WTC11 (cell line): ENCODE measurements at regions not wholly inside any gene's neighbourhood (a gene's known extent, or its start where the extent isn't known, plus 50 kb on each side); places are given as distances from the start of the nearest gene placed in this dataset.

Experiments used
- CBFB ChIP-seq: sonication (generic); formaldehyde crosslinking; IDR thresholded peaks from 2 replicates; pipeline ENCODE4 v1.8.1; 2022; ENCODE audit warnings: mild to moderate bottlenecking, low read depth, missing genetic modification reagents
- FOXJ3 ChIP-seq: sonication (generic); formaldehyde crosslinking; IDR thresholded peaks from 2 replicates; pipeline ENCODE4 v1.9.0; 2021; ENCODE audit warnings: missing genetic modification reagents, mild to moderate bottlenecking, borderline replicate concordance
- NFE2L1 ChIP-seq: sonication (generic); formaldehyde crosslinking; IDR thresholded peaks from 2 replicates; pipeline ENCODE4 v1.8.1; 2023; ENCODE audit warnings: missing genetic modification reagents
- SMAD3 ChIP-seq: sonication (generic); formaldehyde crosslinking; IDR thresholded peaks from 2 replicates; pipeline ENCODE4 v1.8.0; 2022; ENCODE audit warnings: missing genetic modification reagents, mild to moderate bottlenecking, borderline replicate concordance
- TP53 ChIP-seq: sonication (generic); formaldehyde crosslinking; IDR thresholded peaks from 2 replicates; pipeline ENCODE4 v1.8.1; 2023; ENCODE audit warnings: mild to moderate bottlenecking, missing genetic modification reagents
- TF ChIP-seq, protein P1 (sequence below): sonication (generic); formaldehyde crosslinking; IDR thresholded peaks from 2 replicates; pipeline ENCODE4 v1.8.1; 2022; ENCODE audit warnings: low read depth, missing genetic modification reagents, borderline replicate concordance
- TF ChIP-seq, protein P2 (sequence below): fragments of 200-600 bp; IDR thresholded peaks from 2 replicates; pipeline ENCODE4 v1.8.0; 2022; ENCODE audit warnings: antibody characterized with exemption
- TF ChIP-seq, protein P3 (sequence below): sonication (generic); formaldehyde crosslinking; conservative IDR thresholded peaks from 2 replicates; pipeline ENCODE4 v1.8.1; 2023; ENCODE audit warnings: mild to moderate bottlenecking, low read depth, missing genetic modification reagents, moderate library complexity
- TF ChIP-seq, protein P4 (sequence below): sonication (generic); formaldehyde crosslinking; IDR thresholded peaks from 2 replicates; pipeline ENCODE4 v1.8.1; 2022; ENCODE audit warnings: mild to moderate bottlenecking, moderate library complexity, missing genetic modification reagents

DNA sequence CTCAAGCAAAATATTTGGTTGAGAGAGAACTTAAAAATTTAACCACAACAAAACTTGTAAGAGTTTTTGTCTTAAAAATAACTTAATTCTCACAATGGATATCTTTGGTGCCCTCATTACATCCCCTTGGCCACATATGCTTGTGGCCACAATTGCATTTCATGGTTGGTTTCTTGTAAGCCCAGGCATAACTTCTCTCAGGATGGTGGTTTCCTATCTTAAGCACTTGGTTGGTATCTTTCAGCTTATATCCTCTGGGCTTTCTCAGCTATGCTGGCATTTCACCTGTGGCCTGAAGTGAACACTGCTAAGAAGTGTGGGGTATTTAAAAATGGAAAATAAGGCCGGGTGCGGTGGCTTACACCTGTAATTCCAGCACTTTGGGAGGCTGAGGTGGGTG, 212.4 kb upstream of the MEF2C start:
- TF ChIP-seq NFE2L1 (no peak), SMAD3 (CRISPR knock-in tag) (no peak), FOXJ3 (CRISPR knock-in tag) (no peak), TP53 (CRISPR knock-in tag) (no peak), CBFB (CRISPR knock-in tag) (no peak)
- TF ChIP-seq, protein P1, sequence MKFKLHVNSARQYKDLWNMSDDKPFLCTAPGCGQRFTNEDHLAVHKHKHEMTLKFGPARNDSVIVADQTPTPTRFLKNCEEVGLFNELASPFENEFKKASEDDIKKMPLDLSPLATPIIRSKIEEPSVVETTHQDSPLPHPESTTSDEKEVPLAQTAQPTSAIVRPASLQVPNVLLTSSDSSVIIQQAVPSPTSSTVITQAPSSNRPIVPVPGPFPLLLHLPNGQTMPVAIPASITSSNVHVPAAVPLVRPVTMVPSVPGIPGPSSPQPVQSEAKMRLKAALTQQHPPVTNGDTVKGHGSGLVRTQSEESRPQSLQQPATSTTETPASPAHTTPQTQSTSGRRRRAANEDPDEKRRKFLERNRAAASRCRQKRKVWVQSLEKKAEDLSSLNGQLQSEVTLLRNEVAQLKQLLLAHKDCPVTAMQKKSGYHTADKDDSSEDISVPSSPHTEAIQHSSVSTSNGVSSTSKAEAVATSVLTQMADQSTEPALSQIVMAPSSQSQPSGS: no peak
- TF ChIP-seq, protein P2, sequence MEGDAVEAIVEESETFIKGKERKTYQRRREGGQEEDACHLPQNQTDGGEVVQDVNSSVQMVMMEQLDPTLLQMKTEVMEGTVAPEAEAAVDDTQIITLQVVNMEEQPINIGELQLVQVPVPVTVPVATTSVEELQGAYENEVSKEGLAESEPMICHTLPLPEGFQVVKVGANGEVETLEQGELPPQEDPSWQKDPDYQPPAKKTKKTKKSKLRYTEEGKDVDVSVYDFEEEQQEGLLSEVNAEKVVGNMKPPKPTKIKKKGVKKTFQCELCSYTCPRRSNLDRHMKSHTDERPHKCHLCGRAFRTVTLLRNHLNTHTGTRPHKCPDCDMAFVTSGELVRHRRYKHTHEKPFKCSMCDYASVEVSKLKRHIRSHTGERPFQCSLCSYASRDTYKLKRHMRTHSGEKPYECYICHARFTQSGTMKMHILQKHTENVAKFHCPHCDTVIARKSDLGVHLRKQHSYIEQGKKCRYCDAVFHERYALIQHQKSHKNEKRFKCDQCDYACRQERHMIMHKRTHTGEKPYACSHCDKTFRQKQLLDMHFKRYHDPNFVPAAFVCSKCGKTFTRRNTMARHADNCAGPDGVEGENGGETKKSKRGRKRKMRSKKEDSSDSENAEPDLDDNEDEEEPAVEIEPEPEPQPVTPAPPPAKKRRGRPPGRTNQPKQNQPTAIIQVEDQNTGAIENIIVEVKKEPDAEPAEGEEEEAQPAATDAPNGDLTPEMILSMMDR: no peak
- TF ChIP-seq, protein P3, sequence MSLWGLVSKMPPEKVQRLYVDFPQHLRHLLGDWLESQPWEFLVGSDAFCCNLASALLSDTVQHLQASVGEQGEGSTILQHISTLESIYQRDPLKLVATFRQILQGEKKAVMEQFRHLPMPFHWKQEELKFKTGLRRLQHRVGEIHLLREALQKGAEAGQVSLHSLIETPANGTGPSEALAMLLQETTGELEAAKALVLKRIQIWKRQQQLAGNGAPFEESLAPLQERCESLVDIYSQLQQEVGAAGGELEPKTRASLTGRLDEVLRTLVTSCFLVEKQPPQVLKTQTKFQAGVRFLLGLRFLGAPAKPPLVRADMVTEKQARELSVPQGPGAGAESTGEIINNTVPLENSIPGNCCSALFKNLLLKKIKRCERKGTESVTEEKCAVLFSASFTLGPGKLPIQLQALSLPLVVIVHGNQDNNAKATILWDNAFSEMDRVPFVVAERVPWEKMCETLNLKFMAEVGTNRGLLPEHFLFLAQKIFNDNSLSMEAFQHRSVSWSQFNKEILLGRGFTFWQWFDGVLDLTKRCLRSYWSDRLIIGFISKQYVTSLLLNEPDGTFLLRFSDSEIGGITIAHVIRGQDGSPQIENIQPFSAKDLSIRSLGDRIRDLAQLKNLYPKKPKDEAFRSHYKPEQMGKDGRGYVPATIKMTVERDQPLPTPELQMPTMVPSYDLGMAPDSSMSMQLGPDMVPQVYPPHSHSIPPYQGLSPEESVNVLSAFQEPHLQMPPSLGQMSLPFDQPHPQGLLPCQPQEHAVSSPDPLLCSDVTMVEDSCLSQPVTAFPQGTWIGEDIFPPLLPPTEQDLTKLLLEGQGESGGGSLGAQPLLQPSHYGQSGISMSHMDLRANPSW (CRISPR knock-in tag): no peak
- TF ChIP-seq, protein P4, sequence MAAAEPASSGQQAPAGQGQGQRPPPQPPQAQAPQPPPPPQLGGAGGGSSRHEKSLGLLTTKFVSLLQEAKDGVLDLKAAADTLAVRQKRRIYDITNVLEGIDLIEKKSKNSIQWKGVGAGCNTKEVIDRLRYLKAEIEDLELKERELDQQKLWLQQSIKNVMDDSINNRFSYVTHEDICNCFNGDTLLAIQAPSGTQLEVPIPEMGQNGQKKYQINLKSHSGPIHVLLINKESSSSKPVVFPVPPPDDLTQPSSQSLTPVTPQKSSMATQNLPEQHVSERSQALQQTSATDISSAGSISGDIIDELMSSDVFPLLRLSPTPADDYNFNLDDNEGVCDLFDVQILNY (CRISPR knock-in tag): no peak
